ENCODE measurements at regions not wholly inside any gene's neighbourhood (a gene's known extent, or its start where the extent isn't known, plus 50 kb on each side); places are given as distances from the start of the nearest gene placed in this dataset.
"Not testable (repeated sequence)": the region's sequence is repeated elsewhere in the genome, so short reads cannot be mapped to it uniquely, and the experiment has no call there.

DNA sequence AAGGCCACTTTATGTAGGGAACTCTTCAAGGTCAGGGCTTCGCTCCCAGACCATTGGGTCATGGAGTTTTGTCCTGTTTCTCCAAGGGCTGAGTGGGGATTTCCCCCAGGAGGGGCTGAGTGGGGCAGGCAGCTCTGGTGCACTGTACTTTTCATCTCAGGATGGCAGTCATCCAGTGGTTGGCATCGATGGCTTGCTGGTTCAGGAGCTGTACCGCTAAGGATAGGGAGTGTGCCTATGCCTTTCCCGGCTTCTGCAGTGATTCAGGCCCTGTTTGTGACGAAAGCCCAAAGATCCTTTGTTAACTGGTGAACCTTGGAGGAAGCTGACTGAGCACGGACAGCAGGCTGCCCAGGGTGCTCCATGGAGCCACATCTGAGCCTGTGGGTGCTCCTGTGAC, 100.1 kb upstream of the GADD45A start:
- DNase-seq (ENCODE audit: low read depth): no peak

DNA sequence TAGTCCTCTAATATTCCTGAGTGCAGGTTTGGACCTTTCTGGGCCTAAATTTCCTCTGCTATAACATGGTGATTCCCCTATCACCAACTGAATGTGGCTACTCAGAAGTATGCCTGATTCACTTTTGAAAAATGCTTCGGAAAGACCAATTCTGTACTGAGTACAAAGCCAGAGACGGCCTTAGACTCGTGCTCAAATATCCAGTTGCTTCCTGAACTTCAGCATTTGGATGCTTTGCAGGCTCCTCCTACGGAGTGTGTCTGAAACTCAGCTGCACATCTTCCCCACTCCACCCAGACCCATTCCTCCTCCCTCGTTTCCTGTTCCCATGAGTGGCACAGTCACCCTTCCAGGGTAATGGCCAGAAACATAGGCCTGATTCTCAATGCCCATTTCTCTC, 98.4 kb upstream of the GADD45A start:
- DNase-seq (ENCODE audit: low read depth): no peak

DNA sequence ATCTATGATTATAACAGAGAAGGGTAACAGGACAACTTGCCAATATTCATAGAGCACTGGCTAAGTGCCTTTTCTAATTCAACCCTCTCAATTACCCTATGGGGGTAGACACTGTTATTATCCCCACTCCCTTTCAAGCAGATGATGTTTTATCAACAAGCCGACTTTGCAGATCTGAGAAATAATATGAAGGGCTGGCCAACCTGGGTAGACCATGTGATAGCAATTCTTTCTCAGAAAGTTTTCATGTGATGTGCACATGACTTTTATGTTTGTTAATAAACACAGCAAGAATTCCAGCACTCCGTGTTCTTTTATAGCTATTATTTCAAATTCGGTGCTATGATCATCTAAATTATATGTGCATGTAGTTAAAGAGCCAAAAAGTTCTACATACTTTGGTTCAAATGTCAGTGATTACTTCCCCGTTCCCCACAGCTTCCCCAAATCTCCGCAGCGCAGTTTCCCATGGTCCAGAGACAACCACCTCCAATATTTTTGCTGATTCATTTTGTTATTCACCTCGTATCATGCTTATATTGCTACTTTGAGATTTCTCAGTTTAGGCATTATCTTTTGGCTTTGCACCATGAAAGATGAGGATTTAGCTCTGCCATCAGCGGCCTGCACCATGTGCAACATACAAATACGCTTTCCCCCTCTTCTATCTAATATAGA, 96.7 kb upstream of the GADD45A start:
- DNase-seq (ENCODE audit: low read depth): no peak

DNA sequence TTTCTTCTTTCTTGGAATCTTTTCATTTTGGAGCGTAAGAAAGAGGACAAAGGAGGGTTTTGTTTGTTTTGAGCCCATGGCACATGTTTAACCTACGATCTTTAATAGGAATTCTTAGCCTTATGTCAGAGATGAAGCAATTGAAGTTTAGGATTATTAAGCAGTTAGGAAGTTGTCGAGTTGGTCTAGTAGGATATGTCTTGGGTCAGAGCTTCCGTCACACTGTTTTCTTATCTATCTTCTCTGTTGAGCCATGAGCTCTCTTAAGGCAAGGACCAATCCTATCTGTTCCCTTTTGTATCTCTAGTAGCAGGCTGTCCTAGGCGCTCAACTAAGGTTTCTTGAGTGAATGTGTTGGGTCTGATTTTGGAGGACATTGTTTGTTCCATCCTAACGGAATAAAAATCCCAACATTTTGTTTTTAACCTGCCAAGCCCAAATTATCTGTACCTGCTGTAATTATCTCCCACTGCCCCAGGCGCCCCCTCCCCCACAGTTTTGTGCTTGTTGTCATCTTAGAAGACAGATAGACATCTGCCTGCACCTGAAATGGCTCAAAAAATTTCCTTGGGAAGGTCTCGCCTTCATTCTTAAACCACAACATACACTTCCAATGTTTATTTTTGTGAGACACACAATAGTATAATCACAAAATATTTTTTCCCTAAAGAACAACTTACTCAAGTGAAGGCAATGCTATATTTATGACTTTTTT, 95.3 kb upstream of the GADD45A start:
- DNase-seq (ENCODE audit: low read depth): no peak

DNA sequence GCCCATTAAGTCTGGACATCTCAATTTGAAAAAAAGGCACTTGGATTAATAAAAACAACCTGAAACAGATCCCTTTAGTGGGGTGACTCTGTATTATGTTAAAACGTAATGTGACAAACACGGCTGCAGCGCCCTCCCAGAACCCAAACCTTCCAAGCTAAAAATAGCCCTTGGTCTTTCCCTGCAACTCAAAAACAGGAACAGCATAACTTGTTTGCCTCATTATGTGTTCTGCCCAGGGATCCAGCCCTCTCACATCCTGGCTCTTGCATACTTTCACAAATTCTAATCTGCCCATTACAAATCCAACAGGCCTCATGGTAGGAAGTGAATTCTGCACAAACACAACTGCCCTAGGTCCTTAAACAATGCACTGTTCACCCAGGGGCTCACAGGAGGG, 94.7 kb upstream of the GADD45A start:
- no peak for DNase-seq (ENCODE audit: low read depth)

DNA sequence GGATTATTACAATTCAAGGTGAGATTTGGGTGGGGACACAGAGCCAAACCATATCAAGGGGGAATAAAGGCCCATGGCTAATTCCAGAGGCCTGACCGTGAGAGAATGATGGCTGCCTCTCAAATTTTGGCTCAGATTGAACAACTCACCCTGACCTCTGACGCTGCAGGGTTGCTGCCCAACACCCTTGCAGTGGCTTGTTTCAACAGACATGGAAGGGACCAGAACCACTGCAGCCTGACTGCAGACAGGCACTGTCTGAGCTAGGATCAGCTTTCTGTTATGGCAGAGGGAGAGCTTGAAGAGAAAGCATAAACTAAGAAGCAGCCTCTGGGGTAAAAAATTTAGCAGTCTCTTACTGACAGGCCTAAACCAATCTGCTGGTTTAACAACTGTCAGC, 90.2 kb upstream of the GADD45A start:
- no peak for DNase-seq (ENCODE audit: low read depth)

DNA sequence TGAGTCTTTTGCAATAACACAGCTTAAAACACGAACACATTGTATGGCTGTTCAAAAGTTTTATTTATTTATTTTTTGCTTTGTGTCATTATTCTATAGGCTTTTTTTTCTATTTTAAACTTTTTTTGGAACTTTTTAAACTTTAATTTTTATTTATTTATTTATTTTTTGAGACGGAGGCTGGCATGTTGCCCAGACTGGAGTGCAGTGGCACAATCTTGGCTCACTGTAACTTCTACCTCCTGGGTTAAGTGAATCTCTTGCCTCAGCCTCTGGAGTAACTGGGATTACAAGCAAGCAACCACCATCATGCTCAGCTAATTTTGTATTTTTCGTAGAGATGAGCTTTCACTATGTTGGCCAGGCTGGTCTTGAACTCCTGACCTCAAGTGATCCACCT, 88.3 kb upstream of the GADD45A start:
- DNase-seq (ENCODE audit: low read depth): no peak

DNA sequence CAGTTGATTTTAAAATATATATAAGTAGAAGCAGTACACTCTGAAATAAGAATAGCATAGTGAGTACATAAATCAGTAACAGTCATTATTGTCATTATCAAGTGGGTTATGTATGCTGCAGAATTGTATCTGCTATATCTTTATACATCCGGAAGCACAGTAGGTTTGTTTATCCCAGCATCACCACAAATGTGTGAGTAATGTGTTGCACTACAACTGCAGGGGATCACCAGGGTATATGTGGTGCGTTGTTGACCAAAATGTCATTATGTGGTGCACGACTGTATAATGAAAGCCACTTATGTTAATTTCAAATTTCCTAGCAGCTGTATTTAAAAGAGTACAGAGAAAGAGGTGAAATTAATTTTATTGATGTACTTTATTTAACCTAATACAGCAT, 87.7 kb upstream of the GADD45A start:
- DNase-seq (ENCODE audit: low read depth): no peak

DNA sequence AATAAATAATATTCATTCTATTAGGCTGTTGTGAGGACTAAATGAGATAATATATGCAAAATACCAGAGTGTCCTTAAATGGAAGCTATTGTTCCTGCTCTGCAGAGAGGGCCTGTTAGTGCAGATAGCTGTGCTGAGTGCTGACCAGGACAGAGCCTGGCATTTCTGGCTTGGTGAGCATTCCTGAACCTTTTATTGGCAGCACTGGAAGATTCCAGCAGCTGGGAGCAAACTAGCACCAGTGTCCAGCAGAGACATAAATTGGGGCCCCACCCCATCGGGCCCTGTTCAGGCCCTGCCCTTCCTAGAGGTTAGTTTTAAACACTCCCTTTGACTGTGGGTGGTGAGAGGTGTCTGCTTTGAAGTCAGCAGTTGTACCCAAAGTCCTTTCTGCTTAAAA, 85.9 kb upstream of the GADD45A start:
- DNase-seq (ENCODE audit: low read depth): no peak

DNA sequence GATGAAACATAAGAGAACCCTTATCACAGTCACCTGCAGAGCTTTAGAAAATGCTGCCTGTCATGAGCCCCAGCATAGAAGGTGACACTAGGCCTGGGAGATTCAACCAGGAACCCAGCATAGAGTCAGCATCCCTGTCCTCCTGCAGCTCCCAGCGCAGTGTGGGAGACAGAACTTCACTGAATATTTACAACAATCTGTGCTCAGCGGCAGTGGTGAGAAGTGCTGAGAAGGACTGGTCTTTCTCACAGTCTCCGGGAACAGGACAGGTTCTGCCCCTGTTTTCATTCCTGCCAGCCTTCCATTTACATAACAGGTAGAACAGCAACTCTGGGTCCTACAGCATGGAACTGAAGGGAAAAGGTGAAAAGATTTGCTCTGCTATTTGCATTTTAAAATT, 83.5 kb upstream of the GADD45A start:
- DNase-seq (ENCODE audit: low read depth): no peak

DNA sequence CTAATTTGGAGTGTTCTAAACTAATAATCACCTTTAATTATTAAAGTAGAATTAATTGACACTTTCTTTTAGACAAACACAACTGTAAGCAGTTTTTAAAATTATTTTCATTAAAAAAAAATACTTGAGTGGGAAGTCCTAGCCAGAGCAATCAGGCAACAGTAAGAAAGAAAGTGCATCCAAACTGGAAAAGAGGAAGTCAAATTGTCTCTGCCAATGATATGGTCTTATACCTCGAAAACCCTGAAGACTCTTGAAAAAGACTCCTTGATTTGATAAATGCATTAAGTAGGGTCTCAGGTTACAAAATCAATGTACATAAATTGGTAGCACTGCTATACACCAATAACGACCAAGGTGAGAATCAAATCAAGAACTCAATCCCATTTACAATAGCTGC, 83.0 kb upstream of the GADD45A start:
- DNase-seq (ENCODE audit: low read depth): no peak

DNA sequence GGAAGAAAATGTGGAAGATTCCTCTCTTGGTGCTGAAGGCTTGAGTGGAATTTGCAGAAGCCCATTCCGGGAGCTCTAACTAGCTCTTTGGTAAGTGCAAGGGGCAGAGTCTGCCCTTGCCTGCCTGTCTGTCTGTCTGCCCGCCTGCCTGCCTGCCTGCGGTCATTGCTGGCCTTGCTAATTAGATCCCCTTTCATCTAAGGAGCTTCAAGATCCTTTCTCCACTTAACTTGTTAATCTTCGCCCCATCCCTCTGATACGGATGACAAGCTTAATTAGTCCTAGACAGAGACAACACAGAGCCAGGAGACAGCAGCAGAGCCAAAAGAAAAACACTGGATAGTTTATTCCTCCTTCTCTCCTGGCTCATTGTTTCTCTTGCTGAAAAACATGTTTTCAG, 80.2 kb upstream of the GADD45A start:
- DNase-seq (ENCODE audit: low read depth): no peak

DNA sequence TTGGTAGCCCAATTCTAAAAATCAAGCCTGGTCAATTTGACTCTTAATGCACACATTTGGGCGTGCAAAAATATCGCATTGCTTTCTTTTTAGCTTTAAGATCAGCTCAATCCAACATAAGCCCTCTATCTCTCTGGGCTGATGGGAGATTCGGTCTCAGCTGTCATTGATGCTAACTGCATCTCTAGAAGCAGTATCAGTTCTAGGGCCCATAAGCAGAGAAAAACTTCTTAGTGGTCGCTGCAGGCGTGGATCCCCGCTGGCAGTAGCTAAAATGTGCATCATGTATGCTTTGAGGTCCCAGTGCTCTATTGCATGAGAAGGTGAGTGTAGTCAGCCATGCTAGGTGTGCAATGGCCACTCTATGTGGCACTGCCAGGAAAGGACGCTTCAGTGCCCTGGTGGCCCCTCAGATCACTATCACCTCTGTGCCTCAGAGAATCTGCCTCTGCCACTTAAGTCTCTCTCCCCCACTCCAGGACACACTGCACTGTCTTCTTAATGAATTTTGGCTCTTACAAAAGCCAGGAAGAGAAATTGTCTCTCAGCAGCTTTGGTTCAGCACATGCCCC, 79.7 kb upstream of the GADD45A start:
- DNase-seq (ENCODE audit: low read depth): no peak

DNA sequence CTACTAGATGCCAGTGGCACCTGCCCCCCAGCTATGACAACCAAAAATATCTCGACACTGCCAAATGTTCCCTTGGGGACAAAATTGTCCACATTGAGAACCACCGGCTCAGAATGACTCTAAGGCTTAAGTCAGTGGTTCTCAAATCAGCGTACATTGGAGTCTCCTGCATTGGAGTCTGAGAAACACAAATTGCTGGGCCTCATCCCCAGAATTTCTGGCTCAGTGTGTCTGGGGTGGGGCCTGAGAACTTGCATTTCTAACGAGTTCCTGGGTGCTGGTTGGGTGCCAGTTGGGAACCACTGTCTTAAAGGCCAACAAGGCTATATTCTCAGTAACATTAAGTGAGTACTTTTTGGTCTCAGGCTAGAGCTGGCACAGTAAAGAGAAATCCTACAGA, 77.7 kb upstream of the GADD45A start:
- no peak for DNase-seq (ENCODE audit: low read depth)

DNA sequence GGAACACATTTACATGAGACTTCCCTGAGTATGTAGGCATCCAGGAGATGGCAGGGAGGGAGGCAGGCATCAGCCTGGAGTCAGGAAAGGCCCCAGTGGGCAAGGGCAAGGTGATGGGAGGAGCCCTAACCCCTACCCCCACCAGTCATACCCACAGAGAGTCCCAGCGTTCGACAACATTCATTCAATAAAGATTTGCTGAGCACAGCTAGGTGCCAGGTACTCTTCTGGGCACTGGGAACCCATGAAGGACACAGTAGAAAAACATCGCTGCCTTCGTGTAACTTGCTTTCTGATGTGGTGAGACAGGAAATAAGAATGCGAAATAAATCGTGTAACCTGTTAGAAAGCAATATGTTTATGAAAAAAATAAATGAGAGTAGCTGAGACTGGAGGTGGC, 77.3 kb upstream of the GADD45A start:
- DNase-seq (ENCODE audit: low read depth): no peak

DNA sequence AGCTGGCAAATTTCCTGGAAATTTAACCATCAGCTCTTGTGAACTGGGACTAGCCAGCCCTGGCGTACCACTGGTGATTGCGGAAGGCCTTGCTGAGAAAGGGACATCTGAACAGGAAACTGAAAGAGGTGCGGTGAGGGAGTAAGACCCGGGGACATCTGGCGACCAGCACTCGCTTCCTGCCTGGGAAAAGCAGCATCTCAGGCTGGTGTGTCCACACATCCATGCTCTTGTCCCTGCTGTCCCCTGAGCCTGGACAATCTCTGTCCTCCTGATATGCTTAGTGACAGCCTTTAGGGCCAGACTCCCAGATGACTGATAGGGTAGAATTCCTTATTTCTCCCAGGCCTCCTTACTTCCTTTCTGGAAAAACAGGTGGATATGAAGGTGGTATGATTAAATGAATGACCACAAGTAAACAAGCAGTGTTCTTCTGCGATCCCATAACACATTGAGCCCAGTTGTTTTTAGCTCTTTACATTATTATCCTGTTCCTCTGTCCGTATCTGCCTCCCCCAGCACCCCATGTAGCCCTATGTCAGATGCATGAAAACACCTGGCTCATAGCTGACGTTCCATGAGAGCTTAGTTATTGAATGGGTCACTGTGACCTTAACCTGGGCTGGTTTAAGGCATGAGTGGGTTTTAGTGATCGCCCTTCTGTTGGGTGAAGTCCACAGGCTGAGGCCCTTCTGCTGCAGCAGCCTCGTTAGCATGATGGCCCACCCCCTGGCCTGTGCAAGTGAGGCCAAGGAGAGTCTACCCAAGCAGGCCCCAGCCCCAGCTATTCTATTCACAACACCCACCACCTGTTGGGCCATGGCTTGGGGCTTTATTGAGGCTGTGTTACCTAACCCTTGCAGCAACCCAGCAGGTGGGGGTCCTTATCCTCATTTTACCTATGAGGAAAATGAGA, 76.1 kb upstream of the GADD45A start:
- DNase-seq (ENCODE audit: low read depth): no peak

DNA sequence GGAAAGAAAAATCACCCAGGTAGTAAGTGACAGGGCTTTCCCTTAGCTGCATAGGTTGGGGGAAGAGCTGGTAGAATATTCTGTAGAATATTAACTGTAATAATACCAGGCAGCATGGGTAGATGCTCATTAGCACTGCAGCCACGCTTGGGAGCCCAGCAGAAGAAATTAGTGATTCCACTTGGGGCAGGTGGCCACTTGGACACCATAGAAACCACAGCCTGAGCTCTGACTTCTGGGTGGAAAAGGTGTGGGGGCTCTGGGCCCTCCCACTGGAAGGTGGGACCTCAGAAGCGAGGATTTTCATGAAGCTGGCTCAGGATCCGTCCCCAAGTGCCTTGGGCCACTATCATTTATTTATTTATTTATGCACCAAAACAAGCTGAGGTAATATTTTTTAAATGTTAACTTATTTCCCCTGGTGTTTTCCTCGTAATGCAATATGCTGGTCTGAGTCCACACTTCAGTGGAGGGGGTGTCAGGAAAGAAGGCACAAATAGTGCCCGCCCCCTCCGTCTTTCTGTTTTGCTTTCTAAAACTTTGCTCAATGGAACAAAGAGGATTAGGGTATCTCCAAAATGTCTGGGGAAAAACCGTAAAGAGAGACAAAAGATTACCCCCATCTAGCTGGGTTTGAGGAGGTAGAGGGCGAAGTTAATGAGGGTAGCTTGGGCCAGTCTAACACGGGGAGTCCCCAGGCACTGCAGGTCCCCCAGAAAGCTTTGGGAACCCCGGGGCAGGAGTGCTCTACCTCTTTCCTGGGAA, 75.2 kb upstream of the GADD45A start:
- DNase-seq (ENCODE audit: low read depth): no peak

DNA sequence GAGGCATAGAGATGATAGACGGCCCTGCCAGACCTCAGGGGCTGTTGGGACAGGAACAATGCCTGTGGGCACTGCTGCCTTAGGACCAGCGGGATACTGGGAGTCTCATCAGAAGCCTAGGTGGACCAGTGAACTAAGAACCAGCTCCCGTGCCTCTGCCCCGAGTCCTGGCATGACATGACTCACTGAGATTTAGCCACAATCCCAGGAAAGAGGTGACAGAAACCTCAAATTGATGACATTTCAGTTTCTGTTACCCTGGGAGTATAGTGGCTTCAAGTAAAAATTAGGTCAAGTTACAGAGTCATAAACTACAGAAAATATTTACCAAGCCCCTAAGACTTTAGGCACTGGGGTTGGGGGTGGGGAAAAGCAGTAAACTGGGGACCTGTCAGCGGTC, 74.6 kb upstream of the GADD45A start:
- no peak for DNase-seq (ENCODE audit: low read depth)

DNA sequence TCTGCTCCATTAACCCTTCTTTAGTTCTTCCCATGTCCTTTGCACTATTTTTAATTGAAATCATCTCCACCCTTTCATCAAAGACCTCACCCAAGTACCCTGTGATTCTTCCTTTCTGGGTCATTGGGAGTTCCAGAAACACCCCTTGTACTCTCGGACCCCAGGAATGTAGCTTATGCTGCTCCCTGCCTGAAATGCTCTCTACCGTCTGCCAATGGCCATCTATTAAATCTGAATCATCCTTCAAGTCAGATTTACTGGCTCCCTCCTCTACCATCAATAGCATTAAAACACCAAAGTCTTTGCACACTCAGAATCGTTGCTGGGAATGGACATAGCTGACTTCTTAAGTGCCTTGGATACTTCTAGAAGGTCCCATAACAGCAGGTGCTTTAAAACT, 73.2 kb upstream of the GADD45A start:
- DNase-seq (ENCODE audit: low read depth): no peak

DNA sequence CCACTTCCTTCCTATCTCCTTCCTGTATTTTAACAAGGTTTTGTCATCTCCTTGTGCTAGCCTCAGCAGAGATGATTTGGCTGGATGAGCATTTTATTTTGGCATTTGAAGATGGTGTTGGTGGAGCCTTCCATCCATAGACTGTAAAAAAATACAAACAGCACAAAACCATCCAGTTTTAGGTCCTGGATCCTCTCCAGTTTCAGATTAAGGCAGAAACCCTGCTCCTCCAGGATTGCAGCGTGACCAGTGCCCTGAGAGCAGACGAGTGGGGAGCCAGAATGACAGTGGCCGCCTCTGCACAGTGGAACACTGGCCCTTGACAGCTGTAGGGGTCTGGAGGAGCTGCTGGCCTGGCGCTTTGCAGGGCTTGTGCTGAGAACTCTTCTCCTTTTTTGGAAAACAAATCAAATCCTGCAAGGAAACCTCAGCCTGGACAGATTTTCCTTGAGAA, 72.2 kb upstream of the GADD45A start:
- no peak for DNase-seq (ENCODE audit: low read depth)

DNA sequence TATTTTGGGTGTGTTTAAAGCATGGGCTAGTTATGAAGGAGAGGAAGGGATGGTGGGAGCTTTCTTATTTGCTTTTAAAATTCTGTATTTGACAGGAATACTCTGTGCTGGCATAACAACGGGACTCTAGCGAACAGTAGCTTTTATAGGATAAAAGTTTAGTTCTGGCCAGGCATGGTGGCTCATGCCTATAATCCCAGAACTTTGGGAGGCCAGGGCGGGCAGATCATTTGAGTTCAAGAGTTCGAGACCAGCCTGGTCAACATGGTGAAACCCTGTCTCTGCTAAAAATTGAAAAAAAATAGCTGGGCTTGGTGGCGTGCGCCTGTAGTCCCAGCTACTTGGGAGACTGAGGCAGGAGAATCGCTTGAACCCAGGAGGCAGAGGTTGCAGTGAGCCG, 71.5 kb upstream of the GADD45A start:
- DNase-seq (ENCODE audit: low read depth): not testable (repeated sequence)

DNA sequence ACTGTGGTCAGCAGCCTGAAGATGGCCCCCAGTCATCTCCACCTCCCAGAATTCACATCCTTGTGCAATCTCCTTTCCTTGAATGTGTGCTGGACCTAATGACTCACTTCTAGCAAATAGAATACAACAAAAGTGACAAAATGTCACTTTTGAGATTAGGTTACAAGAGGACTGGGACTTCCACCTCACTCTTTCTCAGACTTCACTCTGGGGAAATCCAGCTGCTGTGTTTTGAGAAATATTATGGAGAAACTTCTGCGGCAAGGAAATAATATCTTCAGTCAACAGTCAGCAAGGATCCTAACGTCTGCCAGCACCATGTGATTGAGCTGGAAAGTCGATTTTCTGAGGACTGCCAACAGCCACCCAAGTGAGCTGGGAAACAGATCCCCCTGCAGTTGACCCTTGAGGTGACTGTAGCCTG, 70.5 kb upstream of the GADD45A start:
- no peak for DNase-seq (ENCODE audit: low read depth)

Measured in T follicular helper cell (primary cell).